ENCODE measurements at regions not wholly inside any gene's neighbourhood (a gene's known extent, or its start where the extent isn't known, plus 50 kb on each side); places are given as distances from the start of the nearest gene placed in this dataset.

GRCh38 chr18:61706276-61706915, 186.4 kb downstream of the RNF152 start:
- no peaks in the 10 kb centered on the region for H3K36me3 ChIP-seq (ENCODE audit: control insufficient read depth, insufficient read depth, low read length)
- DNase-seq: peak; percentile 51
- H3K27ac ChIP-seq (ENCODE audit: low read length): no peak overlapping the region
- no peaks in the 10 kb centered on the region for H3K9me3 ChIP-seq (replicated peaks; ENCODE audit: control insufficient read depth, low read depth, low read length)
- WGBS (ENCODE audit: insufficient coverage): no CpG with 5 or more reads among the region's 3 CpGs
- no peak overlapping the region for H3K4me3 ChIP-seq (ENCODE audit: low read length)
- no peaks in the 10 kb centered on the region for H3K4me1 ChIP-seq (ENCODE audit: control insufficient read depth, insufficient read depth, low read length)
- no peaks in the 10 kb centered on the region for H3K27me3 ChIP-seq (ENCODE audit: control insufficient read depth, insufficient read depth, low read length)

GRCh38 chr18:61703508-61703907, 189.3 kb downstream of the RNF152 start:
- Histone ChIP-seq H3K9me3 (replicated peaks; ENCODE audit: control insufficient read depth, low read depth, low read length) (no peaks in the 10 kb centered on the region), H3K27ac (ENCODE audit: low read length) (no peak overlapping the region), H3K4me1 (ENCODE audit: control insufficient read depth, insufficient read depth, low read length) (no peaks in the 10 kb centered on the region), H3K4me3 (ENCODE audit: low read length) (no peak overlapping the region), H3K36me3 (ENCODE audit: control insufficient read depth, insufficient read depth, low read length) (no peaks in the 10 kb centered on the region), H3K27me3 (ENCODE audit: control insufficient read depth, insufficient read depth, low read length) (no peaks in the 10 kb centered on the region)
- no peak for DNase-seq

- 57% methylated on average over 1 of the region's 3 CpGs for WGBS (ENCODE audit: insufficient coverage)
Measured at GRCh38 chr18:61702007-61702406, 190.8 kb downstream of the RNF152 start.

GRCh38 chr18:61699397-61700110, 193.3 kb downstream of the RNF152 start:
- Histone ChIP-seq H3K4me1 (ENCODE audit: control insufficient read depth, insufficient read depth, low read length) (no peaks in the 10 kb centered on the region), H3K27ac (ENCODE audit: low read length) (no peak overlapping the region), H3K9me3 (replicated peaks; ENCODE audit: control insufficient read depth, low read depth, low read length) (no peaks in the 10 kb centered on the region), H3K27me3 (ENCODE audit: control insufficient read depth, insufficient read depth, low read length) (no peaks in the 10 kb centered on the region), H3K36me3 (ENCODE audit: control insufficient read depth, insufficient read depth, low read length) (no peaks in the 10 kb centered on the region), H3K4me3 (ENCODE audit: low read length) (no peak overlapping the region)
- DNase-seq: no peak
- whole genome bisulfite sequencing (ENCODE audit: insufficient coverage): 97% methylated on average over 3 of the region's 5 CpGs

More at GRCh38 chr18:61702007-61702406, 190.8 kb downstream of the RNF152 start:
- no peak for DNase-seq
- no peak overlapping the region for H3K4me3 ChIP-seq (ENCODE audit: low read length)
- no peak overlapping the region for H3K27ac ChIP-seq (ENCODE audit: low read length)
- no peaks in the 10 kb centered on the region for H3K4me1 ChIP-seq (ENCODE audit: control insufficient read depth, insufficient read depth, low read length)
- H3K9me3 ChIP-seq (replicated peaks; ENCODE audit: control insufficient read depth, low read depth, low read length): no peaks in the 10 kb centered on the region
- no peaks in the 10 kb centered on the region for H3K36me3 ChIP-seq (ENCODE audit: control insufficient read depth, insufficient read depth, low read length)
- no peaks in the 10 kb centered on the region for H3K27me3 ChIP-seq (ENCODE audit: control insufficient read depth, insufficient read depth, low read length)

- Histone ChIP-seq H3K4me3 (ENCODE audit: low read length) (no peak overlapping the region), H3K27me3 (ENCODE audit: control insufficient read depth, insufficient read depth, low read length) (no peaks in the 10 kb centered on the region), H3K4me1 (ENCODE audit: control insufficient read depth, insufficient read depth, low read length) (no peaks in the 10 kb centered on the region), H3K27ac (ENCODE audit: low read length) (no peak overlapping the region), H3K36me3 (ENCODE audit: control insufficient read depth, insufficient read depth, low read length) (no peaks in the 10 kb centered on the region), H3K9me3 (replicated peaks; ENCODE audit: control insufficient read depth, low read depth, low read length) (no peaks in the 10 kb centered on the region)
- DNase-seq: no peak
- WGBS (ENCODE audit: insufficient coverage): no CpG with 5 or more reads among the region's 2 CpGs
Measured at GRCh38 chr18:61697306-61697909, 195.4 kb downstream of the RNF152 start.

- no peak overlapping the region for H3K4me3 ChIP-seq (ENCODE audit: low read length)
- no peaks in the 10 kb centered on the region for H3K9me3 ChIP-seq (replicated peaks; ENCODE audit: control insufficient read depth, low read depth, low read length)
- no peaks in the 10 kb centered on the region for H3K27me3 ChIP-seq (ENCODE audit: control insufficient read depth, insufficient read depth, low read length)
- H3K4me1 ChIP-seq (ENCODE audit: control insufficient read depth, insufficient read depth, low read length): no peaks in the 10 kb centered on the region
- no peak for DNase-seq
- no CpG with 5 or more reads among the region's 3 CpGs for WGBS (ENCODE audit: insufficient coverage)
- H3K36me3 ChIP-seq (ENCODE audit: control insufficient read depth, insufficient read depth, low read length): no peaks in the 10 kb centered on the region
- no peak overlapping the region for H3K27ac ChIP-seq (ENCODE audit: low read length)
Measured at GRCh38 chr18:61694236-61694635, 198.6 kb downstream of the RNF152 start.

- H3K36me3 ChIP-seq (ENCODE audit: control insufficient read depth, insufficient read depth, low read length): no peaks in the 10 kb centered on the region
- H3K4me1 ChIP-seq (ENCODE audit: control insufficient read depth, insufficient read depth, low read length): no peaks in the 10 kb centered on the region
- no peaks in the 10 kb centered on the region for H3K27me3 ChIP-seq (ENCODE audit: control insufficient read depth, insufficient read depth, low read length)
- no peaks in the 10 kb centered on the region for H3K9me3 ChIP-seq (replicated peaks; ENCODE audit: control insufficient read depth, low read depth, low read length)
- no peak for DNase-seq
- WGBS (ENCODE audit: insufficient coverage): 81% methylated on average over 2 of the region's 5 CpGs
- no peak overlapping the region for H3K4me3 ChIP-seq (ENCODE audit: low read length)
- H3K27ac ChIP-seq (ENCODE audit: low read length): no peak overlapping the region
Measured at GRCh38 chr18:61690418-61691138, 202.2 kb downstream of the RNF152 start.

GRCh38 chr18:61687317-61687716, 205.5 kb downstream of the RNF152 start:
- H3K4me1 ChIP-seq (ENCODE audit: control insufficient read depth, insufficient read depth, low read length): no peaks in the 10 kb centered on the region
- no peaks in the 10 kb centered on the region for H3K36me3 ChIP-seq (ENCODE audit: control insufficient read depth, insufficient read depth, low read length)
- H3K4me3 ChIP-seq (ENCODE audit: low read length): no peak overlapping the region
- no peak for DNase-seq
- no peak overlapping the region for H3K27ac ChIP-seq (ENCODE audit: low read length)
- 66% methylated on average over 5 of the region's 8 CpGs for WGBS (ENCODE audit: insufficient coverage)
- no peaks in the 10 kb centered on the region for H3K9me3 ChIP-seq (replicated peaks; ENCODE audit: control insufficient read depth, low read depth, low read length)
- no peaks in the 10 kb centered on the region for H3K27me3 ChIP-seq (ENCODE audit: control insufficient read depth, insufficient read depth, low read length)

- Histone ChIP-seq H3K9me3 (replicated peaks; ENCODE audit: control insufficient read depth, low read depth, low read length) (peaks cover 6% of the 10 kb centered on the region), H3K36me3 (ENCODE audit: control insufficient read depth, insufficient read depth, low read length) (no peaks in the 10 kb centered on the region), H3K4me3 (ENCODE audit: low read length) (no peak overlapping the region), H3K4me1 (ENCODE audit: control insufficient read depth, insufficient read depth, low read length) (no peaks in the 10 kb centered on the region), H3K27ac (ENCODE audit: low read length) (no peak overlapping the region), H3K27me3 (ENCODE audit: control insufficient read depth, insufficient read depth, low read length) (no peaks in the 10 kb centered on the region)
- 70% methylated on average over 2 of the region's 2 CpGs for WGBS (ENCODE audit: insufficient coverage)
- DNase-seq: no peak
Measured at GRCh38 chr18:61683856-61684255, 209.0 kb downstream of the RNF152 start.

- Histone ChIP-seq H3K4me1 (ENCODE audit: control insufficient read depth, insufficient read depth, low read length) (no peaks in the 10 kb centered on the region), H3K36me3 (ENCODE audit: control insufficient read depth, insufficient read depth, low read length) (no peaks in the 10 kb centered on the region), H3K27me3 (ENCODE audit: control insufficient read depth, insufficient read depth, low read length) (no peaks in the 10 kb centered on the region), H3K4me3 (ENCODE audit: low read length) (no peak overlapping the region), H3K27ac (ENCODE audit: low read length) (no peak overlapping the region), H3K9me3 (replicated peaks; ENCODE audit: control insufficient read depth, low read depth, low read length) (peaks cover 6% of the 10 kb centered on the region)
- DNase-seq: no peak
- no CpG with 5 or more reads among the region's 2 CpGs for WGBS (ENCODE audit: insufficient coverage)
Measured at GRCh38 chr18:61681065-61681464, 211.7 kb downstream of the RNF152 start.
